ENCODE measurements at regions not wholly inside any gene's neighbourhood (a gene's known extent, or its start where the extent isn't known, plus 50 kb on each side); places are given as distances from the start of the nearest gene placed in this dataset.

DNA sequence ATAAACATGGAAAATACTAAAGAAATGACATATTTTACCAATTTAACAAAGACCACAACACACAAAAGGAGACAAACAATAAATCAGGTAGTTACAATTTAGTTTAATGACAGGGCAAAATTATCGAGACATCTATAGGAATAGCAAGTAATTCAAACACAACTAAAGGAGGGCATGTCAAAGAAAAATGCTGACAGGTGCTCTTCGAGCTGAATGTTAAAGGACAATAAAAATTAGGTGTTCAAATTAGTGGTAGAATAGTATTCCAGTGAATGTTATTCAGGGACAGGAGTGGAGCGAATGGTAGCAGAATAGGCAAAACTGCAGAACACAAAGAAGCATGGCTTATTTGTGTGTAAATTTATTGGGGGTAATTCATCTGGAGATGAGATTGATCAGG, 1004.3 kb upstream of the FBXO33 start:
- TF ChIP-seq POLR2A (IDR thresholded peaks at IDR 0.05; ENCODE audit: insufficient read depth in 1 of 2, low read depth in 2 of 2, low read length in 2 of 2) (no peak), ARNT (IDR thresholded peaks at IDR 0.05) (no peak), ZFX (CRISPR knock-in tag; IDR thresholded peaks at IDR 0.05; ENCODE audit: low read depth) (no peak), ZNF367 (CRISPR knock-in tag; IDR thresholded peaks at IDR 0.05; ENCODE audit: borderline replicate concordance) (no peak), ZNF264 (CRISPR knock-in tag; IDR thresholded peaks at IDR 0.05) (no peak), POLR2AphosphoS2 (IDR thresholded peaks at IDR 0.05; ENCODE audit: low read depth, low read length) (no peak)
- TF ChIP-seq, protein P1, sequence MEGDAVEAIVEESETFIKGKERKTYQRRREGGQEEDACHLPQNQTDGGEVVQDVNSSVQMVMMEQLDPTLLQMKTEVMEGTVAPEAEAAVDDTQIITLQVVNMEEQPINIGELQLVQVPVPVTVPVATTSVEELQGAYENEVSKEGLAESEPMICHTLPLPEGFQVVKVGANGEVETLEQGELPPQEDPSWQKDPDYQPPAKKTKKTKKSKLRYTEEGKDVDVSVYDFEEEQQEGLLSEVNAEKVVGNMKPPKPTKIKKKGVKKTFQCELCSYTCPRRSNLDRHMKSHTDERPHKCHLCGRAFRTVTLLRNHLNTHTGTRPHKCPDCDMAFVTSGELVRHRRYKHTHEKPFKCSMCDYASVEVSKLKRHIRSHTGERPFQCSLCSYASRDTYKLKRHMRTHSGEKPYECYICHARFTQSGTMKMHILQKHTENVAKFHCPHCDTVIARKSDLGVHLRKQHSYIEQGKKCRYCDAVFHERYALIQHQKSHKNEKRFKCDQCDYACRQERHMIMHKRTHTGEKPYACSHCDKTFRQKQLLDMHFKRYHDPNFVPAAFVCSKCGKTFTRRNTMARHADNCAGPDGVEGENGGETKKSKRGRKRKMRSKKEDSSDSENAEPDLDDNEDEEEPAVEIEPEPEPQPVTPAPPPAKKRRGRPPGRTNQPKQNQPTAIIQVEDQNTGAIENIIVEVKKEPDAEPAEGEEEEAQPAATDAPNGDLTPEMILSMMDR (CRISPR knock-in tag; IDR thresholded peaks at IDR 0.05): no peak
- TF ChIP-seq, protein P2, sequence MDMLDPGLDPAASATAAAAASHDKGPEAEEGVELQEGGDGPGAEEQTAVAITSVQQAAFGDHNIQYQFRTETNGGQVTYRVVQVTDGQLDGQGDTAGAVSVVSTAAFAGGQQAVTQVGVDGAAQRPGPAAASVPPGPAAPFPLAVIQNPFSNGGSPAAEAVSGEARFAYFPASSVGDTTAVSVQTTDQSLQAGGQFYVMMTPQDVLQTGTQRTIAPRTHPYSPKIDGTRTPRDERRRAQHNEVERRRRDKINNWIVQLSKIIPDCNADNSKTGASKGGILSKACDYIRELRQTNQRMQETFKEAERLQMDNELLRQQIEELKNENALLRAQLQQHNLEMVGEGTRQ (IDR thresholded peaks at IDR 0.05; ENCODE audit: low read depth, low read length): no peak
- TF ChIP-seq, protein P2 (CRISPR knock-in tag; IDR thresholded peaks at IDR 0.05; ENCODE audit: borderline replicate concordance): no peak

Data from HepG2 (cell line).